Neural cell (in vitro differentiated cells): ENCODE measurements at regions not wholly inside any gene's neighbourhood (a gene's known extent, or its start where the extent isn't known, plus 50 kb on each side); places are given as distances from the start of the nearest gene placed in this dataset.

Source experiments
- EP300 ChIP-seq: fragments of 450-650 bp; conservative IDR thresholded peaks from 2 replicates; pipeline ENCODE4 v1.6.1; 2014; ENCODE audit warnings: antibody characterized with exemption, mild to moderate bottlenecking, moderate library complexity; ENCODE audit not compliant: poor library complexity, severe bottlenecking
- EZH2 ChIP-seq: fragments of 200-600, 300-800 bp; shearing (Covaris generic), sonication (generic); IDR thresholded peaks from 2 replicates; pipeline ENCODE4 v1.6.1; 2014; ENCODE audit warnings: antibody characterized with exemption, low read length, borderline replicate concordance, mild to moderate bottlenecking; ENCODE audit not compliant: insufficient read depth, poor library complexity, severe bottlenecking
- MXI1 ChIP-seq: fragments of 450-650 bp; conservative IDR thresholded peaks from 2 replicates; pipeline ENCODE4 v1.6.1; 2014; ENCODE audit warnings: antibody characterized with exemption, mild to moderate bottlenecking; ENCODE audit not compliant: poor library complexity, severe bottlenecking
- POLR2AphosphoS5 ChIP-seq: IDR thresholded peaks from 2 replicates; pipeline ENCODE4 v1.6.1; 2012
- RAD21 ChIP-seq: fragments of 450-650 bp; conservative IDR thresholded peaks from 2 replicates; pipeline ENCODE4 v1.6.1; 2014; ENCODE audit warnings: antibody characterized with exemption, mild to moderate bottlenecking, moderate library complexity
- SMC3 ChIP-seq: fragments of 450-650 bp; conservative IDR thresholded peaks from 2 replicates; pipeline ENCODE4 v1.6.1; 2014; ENCODE audit warnings: antibody characterized with exemption, mild to moderate bottlenecking, moderate library complexity; ENCODE audit not compliant: poor library complexity
- TAF1 ChIP-seq: IDR thresholded peaks from 2 replicates; pipeline ENCODE4 v1.6.1; 2012; ENCODE audit warnings: low read depth
- TF ChIP-seq, protein P1 (sequence below): fragments of 450-650 bp; IDR thresholded peaks from 2 replicates; pipeline ENCODE4 v1.5.1; 2014; ENCODE audit warnings: antibody characterized with exemption, mild to moderate bottlenecking, moderate library complexity; ENCODE audit not compliant: poor library complexity, severe bottlenecking
- TF ChIP-seq, protein P2 (sequence below): IDR thresholded peaks from 2 replicates; pipeline ENCODE4 v1.6.1; 2012; ENCODE audit warnings: borderline replicate concordance

DNA sequence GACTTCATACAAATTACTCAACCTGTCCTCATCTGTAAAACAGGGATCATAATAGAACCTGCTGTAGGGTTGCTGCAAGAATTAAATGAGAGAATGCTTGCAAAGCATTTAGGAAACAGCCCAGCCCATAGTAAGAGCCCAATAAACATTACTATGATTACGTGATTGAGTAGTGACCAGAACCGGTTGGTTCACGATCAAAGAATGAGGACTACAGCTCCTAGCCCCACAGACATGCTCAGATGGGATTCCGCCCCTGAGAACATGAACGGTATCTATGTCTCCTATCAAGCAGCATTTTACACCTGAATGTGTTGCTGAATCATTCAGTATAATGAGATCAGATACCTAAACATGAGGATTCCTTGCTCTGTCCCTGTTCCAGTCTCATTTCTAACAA lies 104.8 kb upstream of the ZNF648 start:
- TF ChIP-seq POLR2AphosphoS5 (no peak), SMC3 (no peak), RAD21 (no peak), TAF1 (no peak), EZH2 (no peak), EP300 (no peak), MXI1 (no peak)
- TF ChIP-seq, protein P1, sequence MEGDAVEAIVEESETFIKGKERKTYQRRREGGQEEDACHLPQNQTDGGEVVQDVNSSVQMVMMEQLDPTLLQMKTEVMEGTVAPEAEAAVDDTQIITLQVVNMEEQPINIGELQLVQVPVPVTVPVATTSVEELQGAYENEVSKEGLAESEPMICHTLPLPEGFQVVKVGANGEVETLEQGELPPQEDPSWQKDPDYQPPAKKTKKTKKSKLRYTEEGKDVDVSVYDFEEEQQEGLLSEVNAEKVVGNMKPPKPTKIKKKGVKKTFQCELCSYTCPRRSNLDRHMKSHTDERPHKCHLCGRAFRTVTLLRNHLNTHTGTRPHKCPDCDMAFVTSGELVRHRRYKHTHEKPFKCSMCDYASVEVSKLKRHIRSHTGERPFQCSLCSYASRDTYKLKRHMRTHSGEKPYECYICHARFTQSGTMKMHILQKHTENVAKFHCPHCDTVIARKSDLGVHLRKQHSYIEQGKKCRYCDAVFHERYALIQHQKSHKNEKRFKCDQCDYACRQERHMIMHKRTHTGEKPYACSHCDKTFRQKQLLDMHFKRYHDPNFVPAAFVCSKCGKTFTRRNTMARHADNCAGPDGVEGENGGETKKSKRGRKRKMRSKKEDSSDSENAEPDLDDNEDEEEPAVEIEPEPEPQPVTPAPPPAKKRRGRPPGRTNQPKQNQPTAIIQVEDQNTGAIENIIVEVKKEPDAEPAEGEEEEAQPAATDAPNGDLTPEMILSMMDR: no peak
- TF ChIP-seq, protein P2, sequence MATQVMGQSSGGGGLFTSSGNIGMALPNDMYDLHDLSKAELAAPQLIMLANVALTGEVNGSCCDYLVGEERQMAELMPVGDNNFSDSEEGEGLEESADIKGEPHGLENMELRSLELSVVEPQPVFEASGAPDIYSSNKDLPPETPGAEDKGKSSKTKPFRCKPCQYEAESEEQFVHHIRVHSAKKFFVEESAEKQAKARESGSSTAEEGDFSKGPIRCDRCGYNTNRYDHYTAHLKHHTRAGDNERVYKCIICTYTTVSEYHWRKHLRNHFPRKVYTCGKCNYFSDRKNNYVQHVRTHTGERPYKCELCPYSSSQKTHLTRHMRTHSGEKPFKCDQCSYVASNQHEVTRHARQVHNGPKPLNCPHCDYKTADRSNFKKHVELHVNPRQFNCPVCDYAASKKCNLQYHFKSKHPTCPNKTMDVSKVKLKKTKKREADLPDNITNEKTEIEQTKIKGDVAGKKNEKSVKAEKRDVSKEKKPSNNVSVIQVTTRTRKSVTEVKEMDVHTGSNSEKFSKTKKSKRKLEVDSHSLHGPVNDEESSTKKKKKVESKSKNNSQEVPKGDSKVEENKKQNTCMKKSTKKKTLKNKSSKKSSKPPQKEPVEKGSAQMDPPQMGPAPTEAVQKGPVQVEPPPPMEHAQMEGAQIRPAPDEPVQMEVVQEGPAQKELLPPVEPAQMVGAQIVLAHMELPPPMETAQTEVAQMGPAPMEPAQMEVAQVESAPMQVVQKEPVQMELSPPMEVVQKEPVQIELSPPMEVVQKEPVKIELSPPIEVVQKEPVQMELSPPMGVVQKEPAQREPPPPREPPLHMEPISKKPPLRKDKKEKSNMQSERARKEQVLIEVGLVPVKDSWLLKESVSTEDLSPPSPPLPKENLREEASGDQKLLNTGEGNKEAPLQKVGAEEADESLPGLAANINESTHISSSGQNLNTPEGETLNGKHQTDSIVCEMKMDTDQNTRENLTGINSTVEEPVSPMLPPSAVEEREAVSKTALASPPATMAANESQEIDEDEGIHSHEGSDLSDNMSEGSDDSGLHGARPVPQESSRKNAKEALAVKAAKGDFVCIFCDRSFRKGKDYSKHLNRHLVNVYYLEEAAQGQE: no peak
